ENCODE measurements at regions not wholly inside any gene's neighbourhood (a gene's known extent, or its start where the extent isn't known, plus 50 kb on each side); places are given as distances from the start of the nearest gene placed in this dataset.

DNA sequence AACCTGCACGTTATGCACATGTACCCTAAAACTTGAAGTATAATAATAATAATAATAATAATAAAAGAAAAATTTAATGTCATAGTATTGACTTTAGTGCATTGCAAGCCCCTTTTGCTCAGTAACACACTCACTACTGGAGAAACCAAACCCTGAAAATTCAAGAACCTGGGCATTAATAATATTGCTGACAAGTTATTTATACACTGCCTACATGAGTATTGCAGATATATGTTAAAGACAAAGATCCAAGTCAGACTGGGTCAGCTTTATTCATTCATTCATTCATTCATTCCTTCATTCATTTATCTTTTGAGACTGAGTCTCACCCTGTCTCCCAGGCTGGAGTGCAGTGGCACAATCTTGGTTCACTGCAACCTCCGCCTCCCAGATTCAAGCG, 1711.2 kb downstream of the TP53TG3F start:
- no peak for DNase-seq (ENCODE audit: low spot score)
- Histone ChIP-seq H3K9me3 (no peaks in the 10 kb centered on the region), H3K27me3 (replicated peaks; ENCODE audit: insufficient read depth) (no peaks in the 10 kb centered on the region), H3K4me1 (replicated peaks) (no peaks in the 10 kb centered on the region), H3K4me3 (no peak overlapping the region), H3K36me3 (no peaks in the 10 kb centered on the region), H3K27ac (no peak overlapping the region)
- WGBS: 85% methylated on average over 3 of the region's 3 CpGs
- TF ChIP-seq POLR2AphosphoS5 (IDR thresholded peaks at IDR 0.05): no peak
- TF ChIP-seq POLR2A (IDR thresholded peaks at IDR 0.05): no peak
- TF ChIP-seq, protein P1, sequence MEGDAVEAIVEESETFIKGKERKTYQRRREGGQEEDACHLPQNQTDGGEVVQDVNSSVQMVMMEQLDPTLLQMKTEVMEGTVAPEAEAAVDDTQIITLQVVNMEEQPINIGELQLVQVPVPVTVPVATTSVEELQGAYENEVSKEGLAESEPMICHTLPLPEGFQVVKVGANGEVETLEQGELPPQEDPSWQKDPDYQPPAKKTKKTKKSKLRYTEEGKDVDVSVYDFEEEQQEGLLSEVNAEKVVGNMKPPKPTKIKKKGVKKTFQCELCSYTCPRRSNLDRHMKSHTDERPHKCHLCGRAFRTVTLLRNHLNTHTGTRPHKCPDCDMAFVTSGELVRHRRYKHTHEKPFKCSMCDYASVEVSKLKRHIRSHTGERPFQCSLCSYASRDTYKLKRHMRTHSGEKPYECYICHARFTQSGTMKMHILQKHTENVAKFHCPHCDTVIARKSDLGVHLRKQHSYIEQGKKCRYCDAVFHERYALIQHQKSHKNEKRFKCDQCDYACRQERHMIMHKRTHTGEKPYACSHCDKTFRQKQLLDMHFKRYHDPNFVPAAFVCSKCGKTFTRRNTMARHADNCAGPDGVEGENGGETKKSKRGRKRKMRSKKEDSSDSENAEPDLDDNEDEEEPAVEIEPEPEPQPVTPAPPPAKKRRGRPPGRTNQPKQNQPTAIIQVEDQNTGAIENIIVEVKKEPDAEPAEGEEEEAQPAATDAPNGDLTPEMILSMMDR (IDR thresholded peaks at IDR 0.05): no peak
- intact Hi-C loops (cut with DNase I): no loop called here

DNA sequence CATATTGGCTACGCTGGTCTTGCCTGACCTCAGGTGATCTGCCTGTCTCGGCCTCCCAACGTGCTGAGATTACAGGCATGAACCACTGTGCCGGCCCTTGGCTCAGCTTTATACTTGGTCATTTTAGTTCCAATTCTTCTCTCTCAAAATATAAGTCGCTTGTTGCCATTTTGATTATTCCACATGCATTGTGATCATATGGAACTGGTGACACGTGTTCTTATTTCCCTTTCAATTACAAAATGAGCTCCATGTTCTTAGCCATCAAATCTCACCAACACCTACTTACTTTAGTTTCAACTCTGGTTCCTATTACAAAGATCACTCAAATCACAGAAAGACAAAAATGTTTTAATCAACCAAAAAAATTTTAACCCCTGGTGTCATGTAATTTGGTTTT, 1711.7 kb downstream of the TP53TG3F start:
- WGBS: 59% methylated on average over 6 of the region's 6 CpGs
- intact Hi-C loops (cut with DNase I): no loop called here
- Histone ChIP-seq H3K4me3 (no peak overlapping the region), H3K27me3 (replicated peaks; ENCODE audit: insufficient read depth) (no peaks in the 10 kb centered on the region), H3K27ac (no peak overlapping the region), H3K4me1 (replicated peaks) (no peaks in the 10 kb centered on the region), H3K9me3 (no peaks in the 10 kb centered on the region), H3K36me3 (no peaks in the 10 kb centered on the region)
- DNase-seq (ENCODE audit: low spot score): no peak
- no peak for TF ChIP-seq POLR2AphosphoS5 (IDR thresholded peaks at IDR 0.05)
- TF ChIP-seq, protein P1 (IDR thresholded peaks at IDR 0.05): no peak
- no peak for TF ChIP-seq POLR2A (IDR thresholded peaks at IDR 0.05)

DNA sequence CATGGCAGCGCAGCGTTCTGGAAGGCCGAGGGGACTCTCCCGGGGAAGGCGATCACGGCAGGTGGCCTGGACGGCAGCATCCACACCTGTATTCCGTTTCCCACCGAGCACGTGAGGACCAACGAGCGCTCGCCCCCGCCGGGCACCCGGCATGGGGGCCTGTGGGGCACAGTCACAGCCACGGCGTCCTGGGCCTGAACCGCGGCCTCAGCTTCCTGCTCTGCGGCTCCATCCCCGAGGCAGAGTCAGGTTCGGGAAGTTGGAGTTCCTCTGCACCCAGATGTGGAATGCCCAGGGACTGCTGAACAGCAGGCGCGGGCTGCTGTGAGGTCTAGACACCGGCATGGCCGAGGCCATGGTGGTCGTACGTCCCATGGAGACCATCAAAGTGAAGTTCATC, 1713.9 kb downstream of the TP53TG3F start:
- no peaks in the 10 kb centered on the region for H3K27me3 ChIP-seq (replicated peaks; ENCODE audit: insufficient read depth)

DNA sequence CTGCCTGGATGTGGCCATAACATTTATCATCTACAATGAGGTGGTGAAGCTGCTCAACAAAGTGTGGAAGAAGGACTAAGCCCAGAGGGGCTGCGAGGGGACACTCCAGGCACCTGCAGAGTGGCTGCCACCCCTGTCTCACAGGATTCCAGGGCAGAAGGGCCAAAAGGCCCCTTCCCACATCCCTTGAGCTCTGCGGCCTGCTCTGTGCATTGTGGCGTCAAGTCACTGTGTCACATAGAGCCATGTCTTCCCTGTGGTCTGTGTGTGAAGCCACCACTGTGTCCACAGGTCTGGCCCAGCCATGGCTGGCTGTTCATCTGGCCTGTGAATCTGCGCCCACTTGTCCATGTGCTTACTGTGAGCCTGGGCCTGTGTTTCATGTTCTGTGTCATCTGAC, 1714.6 kb downstream of the TP53TG3F start:
- Histone ChIP-seq H3K27me3 (replicated peaks; ENCODE audit: insufficient read depth) (no peaks in the 10 kb centered on the region), H3K27ac (no peak overlapping the region), H3K4me1 (replicated peaks) (no peaks in the 10 kb centered on the region), H3K4me3 (no peak overlapping the region), H3K36me3 (no peaks in the 10 kb centered on the region), H3K9me3 (no peaks in the 10 kb centered on the region)
- no peak for DNase-seq (ENCODE audit: low spot score)
- intact Hi-C loops (cut with DNase I): no loop called here
- WGBS: 77% methylated on average over 3 of the region's 4 CpGs
- no peak for TF ChIP-seq POLR2A (IDR thresholded peaks at IDR 0.05)
- TF ChIP-seq, protein P1 (IDR thresholded peaks at IDR 0.05): no peak
- TF ChIP-seq POLR2AphosphoS5 (IDR thresholded peaks at IDR 0.05): no peak

More for the DNA sequence above, 1713.9 kb downstream of the TP53TG3F start:
- no peak for DNase-seq (ENCODE audit: low spot score)
- Histone ChIP-seq H3K4me1 (replicated peaks) (no peaks in the 10 kb centered on the region), H3K4me3 (no peak overlapping the region), H3K36me3 (no peaks in the 10 kb centered on the region), H3K9me3 (no peaks in the 10 kb centered on the region), H3K27ac (no peak overlapping the region)
- WGBS: 92% methylated on average over 29 of the region's 29 CpGs
- intact Hi-C loops (cut with DNase I): no loop called here
- TF ChIP-seq POLR2A (IDR thresholded peaks at IDR 0.05): no peak
- TF ChIP-seq, protein P1 (IDR thresholded peaks at IDR 0.05): no peak
- no peak for TF ChIP-seq POLR2AphosphoS5 (IDR thresholded peaks at IDR 0.05)

DNA sequence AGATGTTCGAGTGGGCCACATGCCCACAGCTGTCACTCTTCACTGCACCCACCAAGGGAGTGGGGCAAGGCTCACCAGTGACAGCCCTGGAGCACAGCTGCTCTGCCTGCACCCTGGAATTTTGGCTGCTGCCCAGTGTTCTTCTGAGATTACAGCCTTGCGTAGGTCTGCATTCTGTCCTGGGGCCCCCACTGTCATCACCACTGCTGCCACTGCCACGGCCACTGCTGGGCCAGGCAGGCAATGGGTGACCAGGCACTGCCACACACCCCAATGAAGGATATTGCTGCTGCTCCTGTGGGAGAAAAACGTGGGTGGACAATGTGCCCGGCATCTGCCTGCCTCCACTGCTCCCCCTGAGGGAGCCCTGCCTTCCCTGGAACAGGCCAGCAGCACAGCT, 1717.0 kb downstream of the TP53TG3F start:
- WGBS: 71% methylated on average over 5 of the region's 5 CpGs
- TF ChIP-seq, protein P1 (IDR thresholded peaks at IDR 0.05): no peak
- no peak for TF ChIP-seq POLR2AphosphoS5 (IDR thresholded peaks at IDR 0.05)
- no peak for TF ChIP-seq POLR2A (IDR thresholded peaks at IDR 0.05)
- no peak overlapping the region for H3K27ac ChIP-seq
- no peaks in the 10 kb centered on the region for H3K9me3 ChIP-seq
- intact Hi-C loops (cut with DNase I): no loop called here
- H3K36me3 ChIP-seq: no peaks in the 10 kb centered on the region
- H3K4me1 ChIP-seq (replicated peaks): no peaks in the 10 kb centered on the region
- no peaks in the 10 kb centered on the region for H3K27me3 ChIP-seq (replicated peaks; ENCODE audit: insufficient read depth)
- H3K4me3 ChIP-seq: no peak overlapping the region
- DNase-seq (ENCODE audit: low spot score): no peak

Data from prostate gland (tissue), 2 donors.